NCI-H2227 (cell line): ENCODE measurements at regions not wholly inside any gene's neighbourhood (a gene's known extent, or its start where the extent isn't known, plus 50 kb on each side); places are given as distances from the start of the nearest gene placed in this dataset.

Experiments used
- DNase-seq: peaks from one replicate; lab custom pipeline; 2025; ENCODE audit not compliant: unreplicated experiment; lab: John Stamatoyannopoulos, UW

DNA sequence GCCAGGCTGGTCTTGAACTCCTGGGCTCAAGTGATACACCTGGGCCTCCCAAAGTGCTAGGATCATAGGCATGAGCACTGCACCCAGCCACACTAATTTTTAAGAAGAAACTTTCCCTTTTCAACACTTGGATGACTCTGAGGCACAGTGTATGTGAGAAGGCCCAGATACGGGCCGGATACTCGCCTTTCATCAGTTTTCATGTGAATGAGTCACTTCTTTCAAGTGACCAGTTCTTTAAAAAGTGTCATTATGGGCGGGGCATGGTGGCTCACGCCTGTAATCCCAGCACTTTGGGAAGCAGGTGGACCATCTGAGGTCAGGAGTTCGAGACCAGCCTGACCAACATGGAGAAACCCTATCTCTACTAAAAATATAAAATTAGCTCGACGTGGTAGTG, 120.8 kb downstream of the CTTN start:
- DNase-seq, result no peak

DNA sequence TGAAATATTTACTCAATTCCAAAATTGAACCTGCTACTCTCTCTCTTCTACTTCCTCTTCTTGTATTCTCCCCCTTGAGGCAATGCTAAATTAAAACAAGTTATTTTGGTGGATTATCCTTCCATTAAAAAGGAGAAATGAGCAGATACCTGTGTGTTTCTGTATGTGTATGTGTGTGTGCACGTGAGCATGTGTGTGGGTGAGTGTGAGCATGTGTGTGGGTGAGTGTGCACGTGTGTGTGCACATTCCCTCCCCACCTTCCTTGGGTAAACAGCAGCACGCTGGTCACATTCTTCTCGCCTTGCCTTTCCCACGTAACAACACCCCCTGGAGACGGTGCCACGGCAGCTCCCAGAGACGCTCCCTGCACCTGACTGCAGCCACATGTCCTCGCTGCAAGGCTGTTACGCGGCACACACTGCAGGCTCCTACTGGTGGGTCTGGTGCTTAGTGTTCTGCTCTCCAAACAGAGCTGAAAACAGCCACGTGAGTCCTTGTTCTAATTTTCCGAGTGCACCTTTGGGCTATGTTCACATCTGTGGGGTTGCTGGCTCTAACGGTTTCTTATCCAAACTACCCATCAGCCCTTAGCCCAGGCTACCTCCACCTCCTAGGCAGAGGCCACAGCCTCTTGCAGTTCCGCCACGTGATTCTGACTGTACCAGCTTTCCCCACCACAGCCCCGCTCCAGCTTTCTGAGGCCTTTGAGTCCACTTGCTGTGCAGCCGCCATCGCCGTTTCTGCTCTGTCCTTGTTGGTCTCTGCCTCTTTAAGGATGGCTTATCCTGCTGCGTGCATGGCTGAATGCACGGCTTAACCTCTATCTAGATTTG, 123.4 kb downstream of the CTTN start:
- peak; percentile 60 for DNase-seq

DNA sequence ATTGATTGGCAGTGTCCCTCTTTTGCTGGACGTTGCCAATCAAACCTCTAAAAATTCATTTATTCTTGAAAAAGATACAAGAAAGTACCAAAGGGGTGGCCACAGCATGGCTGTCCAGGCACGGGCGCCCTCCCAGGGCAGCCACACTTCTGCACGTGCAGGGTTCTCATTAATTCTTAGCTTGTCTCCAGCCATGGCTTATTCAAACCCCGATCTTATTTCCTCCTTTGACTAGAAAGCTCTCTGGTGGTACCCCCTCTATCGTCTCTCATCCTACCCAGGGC, 123.9 kb downstream of the CTTN start:
- DNase-seq, result no peak

DNA sequence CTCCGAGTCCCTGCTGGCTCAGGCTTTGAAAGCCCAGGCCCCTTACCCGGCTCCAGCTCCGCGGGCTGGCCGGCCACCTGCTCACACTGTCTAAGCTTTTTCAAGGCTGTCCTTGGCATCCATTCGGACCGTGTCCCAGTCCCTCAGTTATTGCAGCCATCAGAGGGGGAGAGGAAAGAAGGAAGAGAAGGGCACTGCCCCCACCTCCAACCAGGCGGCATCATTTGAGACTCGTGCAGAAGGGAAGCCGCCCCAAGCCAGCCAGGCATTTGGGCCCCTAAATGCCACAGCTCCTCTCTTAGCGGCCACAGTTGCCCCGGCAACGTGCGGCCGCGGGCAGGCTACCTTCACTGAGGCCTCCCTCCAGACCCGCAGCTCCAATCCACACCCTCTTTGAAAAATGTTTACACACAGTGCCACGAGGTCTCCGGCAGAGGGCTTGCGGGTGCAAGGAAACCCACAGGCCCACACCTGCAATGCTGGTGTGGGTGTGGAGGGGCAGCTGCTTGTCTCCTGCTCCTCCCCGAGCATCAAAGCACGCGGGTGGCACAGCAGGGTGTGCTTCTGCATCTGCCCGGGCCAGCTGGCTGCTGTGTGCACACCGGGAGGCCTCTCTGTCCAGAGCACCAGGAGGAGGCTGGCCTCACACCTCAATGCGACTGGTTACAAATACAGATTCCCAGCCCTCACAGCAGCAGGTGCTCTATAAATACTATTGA, 124.4 kb downstream of the CTTN start:
- DNase-seq, result peak; percentile 56

DNA sequence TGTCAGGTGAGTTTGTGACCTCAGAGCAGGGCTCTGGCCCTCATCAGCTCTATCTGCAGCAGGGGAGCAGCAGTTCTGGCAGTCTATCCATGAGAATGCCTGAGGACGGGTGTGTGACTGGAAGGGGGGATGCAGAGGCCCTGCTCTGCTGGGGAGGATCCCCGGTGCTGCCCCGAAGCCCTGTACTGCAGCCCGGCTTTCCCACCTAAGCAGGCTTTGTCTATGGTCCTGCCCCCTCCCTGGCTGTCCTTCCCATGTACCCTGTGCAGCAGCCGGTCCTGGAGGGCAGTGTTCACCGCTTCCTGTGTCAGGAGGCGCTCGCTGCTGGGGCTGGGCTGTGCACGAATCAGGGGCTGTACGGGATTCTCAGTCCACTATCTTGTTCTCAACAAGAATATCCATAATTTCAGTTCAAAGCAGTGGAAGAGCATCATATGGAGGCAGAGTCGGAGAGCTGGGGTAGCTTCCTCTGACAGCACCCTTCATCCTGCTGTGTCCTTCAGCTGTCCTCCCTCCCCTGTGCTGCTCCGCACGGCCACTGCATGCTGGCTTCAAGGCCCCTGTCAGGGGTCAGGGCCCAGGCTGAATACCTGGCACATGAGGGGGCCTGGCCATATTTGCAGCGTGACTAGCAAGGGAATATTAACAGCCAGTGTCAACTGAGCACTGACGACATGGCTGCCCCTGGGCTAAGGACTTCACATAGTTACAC, 125.2 kb downstream of the CTTN start:
- DNase-seq, result no peak

DNA sequence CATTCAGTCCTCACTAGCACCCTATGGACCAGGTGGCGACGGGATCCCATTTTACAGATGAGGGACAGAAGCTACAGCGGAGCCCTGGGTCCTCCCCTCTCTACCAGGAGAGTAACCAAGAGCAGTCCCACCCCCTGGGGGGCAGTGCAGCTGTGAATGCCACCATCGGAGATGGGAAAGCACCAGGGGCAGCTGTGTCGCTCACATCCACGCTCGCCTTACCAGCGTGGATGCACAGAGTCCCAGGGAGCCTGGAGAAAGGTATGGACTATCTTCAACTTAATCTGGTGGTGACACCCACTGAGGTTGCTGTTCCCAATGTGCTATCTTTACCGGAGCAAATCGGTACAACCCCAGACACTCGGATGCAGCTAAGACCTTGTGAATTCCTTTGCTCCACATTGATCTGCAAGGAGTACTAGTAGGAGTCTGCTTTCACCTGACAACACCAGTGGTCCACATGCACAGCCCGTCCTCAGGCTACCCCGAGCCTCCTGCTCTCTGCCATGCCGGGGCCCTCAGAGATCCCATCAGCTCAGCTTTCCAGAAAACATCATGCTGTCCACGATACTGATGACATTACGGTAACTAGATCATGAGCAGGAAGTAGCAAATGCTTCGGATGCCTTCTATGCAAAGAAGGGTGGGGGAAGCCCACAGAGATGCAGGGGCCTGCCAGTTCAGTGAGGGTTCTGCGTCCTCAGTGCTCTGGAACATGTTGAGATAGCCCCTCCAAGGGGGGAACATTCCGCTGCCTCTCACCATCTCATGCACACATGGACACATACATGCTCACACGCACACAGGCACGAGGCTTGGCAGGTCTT, 126.0 kb downstream of the CTTN start:
- no peak for DNase-seq

DNA sequence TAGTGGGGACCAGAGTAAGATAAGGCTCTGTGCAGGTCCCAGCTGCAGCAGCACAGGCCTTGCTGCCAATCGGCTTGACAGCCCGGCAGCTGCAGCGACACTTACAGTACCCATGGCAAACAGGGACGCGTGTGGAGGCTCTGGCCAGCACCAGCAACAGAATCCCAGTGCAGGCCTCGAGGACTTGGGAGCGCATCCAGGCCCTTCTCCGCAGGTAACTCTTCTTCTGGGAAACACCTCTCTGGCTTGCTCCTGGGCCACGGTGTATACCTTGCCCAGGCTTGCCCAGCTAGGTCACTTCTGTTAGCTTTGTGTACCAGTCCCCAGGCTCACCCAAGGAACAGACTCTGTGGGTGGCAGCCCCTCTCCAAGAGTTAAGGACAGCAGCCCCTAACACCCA, 126.7 kb downstream of the CTTN start:
- DNase-seq, result no peak

DNA sequence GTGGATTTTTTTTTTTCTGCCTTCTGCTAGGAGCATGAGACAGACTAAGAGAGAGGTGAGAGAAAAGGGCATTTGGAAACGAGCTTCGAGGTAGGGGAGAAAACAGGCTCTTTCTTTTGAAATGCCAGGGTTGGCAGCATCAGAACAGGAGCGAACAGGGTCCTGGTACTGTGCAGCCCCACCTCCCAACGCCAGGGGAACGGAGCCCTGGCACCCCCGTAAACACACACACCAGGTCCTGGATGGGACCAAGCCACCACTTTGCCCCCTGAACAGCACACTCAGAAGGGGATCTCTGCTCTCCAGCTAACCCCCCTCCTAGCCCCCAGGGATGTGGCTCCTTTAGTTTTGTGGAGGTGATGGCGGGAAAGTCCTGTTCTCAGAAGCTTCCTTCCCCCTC, 127.1 kb downstream of the CTTN start:
- DNase-seq, result no peak

DNA sequence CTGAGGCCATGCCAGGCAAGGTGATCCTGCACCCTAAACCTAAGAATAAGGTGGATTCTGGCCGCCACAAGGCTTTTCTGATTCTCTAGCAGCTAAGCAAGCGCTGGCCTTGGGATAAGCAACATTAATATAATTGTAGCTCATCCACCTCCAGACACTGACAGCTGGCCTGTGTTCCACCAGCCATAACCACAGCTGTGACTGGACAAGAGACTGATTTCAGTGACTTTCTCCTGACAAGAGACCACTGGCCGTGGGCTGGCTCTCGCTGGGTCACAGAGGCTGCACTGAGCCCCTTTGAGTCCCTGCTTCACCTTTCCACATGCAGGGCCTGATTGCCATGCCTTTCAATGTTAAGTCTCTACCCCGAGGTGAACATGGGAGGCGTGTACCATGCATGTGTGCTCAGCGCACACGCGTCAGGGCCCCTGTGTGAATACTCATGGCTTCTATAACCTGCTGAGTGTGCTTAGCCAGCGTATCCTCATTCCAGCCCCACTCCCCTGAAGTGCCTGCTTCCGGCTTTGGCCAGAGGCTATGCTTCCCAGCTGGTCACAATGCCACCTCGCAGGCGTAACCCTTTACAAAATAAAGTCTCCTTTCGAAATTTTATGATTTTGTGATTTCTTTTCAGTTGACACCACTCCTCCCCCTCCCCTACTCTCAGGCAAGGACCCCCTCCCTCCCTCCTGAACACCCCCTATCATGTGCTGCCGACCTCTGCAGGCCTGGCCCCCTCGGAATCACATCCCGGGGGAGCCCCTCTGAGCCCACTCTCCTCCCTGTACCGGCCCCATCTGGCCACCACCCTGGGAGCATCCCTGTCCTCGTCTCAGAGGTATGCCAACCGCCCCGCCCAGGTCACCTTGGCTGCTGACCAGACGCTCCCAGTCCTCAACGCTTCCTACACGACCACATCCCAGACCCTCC, 128.1 kb downstream of the CTTN start:
- DNase-seq, result peak; percentile 39

DNA sequence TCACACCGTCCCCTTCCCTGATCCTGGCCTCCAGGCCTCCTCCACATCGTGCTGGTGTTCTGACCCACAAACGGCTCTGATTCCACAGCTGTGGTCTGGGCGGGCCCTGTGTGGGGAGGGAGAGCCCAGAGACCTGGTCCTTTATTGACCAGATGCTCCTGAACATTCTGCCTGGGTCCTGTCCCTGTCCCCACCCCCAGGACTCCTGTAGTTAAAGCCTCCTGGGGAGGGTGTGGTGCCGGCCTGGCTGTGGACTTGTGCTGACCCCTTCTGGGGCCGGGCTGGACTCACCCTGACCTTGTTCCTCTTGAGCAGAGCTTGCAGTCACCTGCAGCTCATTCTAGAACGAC, 128.7 kb downstream of the CTTN start:
- DNase-seq, result no peak

DNA sequence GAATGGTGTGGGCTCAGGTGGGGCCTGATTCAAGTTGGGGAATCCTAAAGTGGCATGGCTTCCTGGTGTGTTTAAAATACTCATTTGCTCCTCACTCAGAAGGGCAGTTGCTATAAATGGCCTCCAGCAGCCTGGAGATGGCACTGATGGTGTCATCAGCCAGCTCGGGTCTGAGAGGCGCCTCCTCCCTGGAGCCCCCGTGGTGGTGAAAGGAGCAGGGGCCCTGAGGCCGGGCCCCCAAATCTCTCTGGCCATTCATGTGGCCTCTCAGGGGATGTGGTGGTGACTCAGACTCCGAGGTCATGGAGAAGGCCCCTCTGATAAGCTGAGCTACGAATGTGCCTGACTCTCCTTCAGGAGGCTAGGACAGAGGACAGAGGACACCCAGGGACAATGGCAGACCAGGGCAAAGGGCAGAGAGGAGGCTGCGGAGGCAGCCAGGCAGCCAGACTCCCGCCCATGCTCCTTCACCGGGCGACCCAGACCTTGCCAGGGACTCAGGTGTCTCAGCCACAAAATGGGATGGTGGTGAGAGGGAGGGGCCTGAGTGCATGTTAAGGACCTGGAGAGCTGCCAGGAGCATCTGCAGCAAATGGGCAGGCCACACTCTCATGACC, 129.2 kb downstream of the CTTN start:
- DNase-seq, result no peak

DNA sequence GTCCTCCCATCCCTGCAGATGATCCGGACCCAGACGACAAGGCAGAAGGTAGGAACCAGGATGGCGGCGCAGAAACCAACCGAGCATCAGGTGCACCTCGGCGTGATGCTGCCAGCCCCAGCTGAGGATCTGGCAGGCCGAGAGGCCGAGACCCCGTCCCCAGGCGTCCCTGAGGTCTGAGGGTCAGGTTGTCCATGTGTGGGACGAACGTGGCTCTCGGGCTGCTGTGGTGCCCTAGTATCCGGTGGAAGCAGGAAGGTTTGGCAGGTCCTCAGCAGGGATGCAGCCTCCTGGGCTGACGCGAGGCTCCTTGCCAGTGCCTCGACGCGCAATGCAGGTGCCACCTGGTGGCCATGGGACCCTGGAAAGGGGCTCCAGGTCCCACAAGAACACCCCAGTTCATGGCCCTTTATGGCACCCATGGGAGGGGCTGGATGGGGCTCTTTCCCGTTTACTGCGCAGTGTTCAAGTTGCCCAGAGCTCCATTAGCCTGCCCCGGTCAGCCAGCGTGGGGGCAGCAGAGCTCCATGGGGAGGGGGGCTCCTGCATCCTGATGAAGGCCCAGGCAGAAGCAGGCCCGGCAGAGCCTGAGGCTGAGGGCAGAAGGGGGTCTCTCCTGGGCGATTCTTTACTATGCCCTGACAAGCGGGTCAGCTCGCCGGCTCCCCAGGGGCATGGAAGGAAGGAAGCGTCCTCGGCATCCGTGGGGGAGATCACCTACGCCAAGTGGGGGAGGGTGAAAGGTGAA, 129.9 kb downstream of the CTTN start:
- DNase-seq, result no peak

DNA sequence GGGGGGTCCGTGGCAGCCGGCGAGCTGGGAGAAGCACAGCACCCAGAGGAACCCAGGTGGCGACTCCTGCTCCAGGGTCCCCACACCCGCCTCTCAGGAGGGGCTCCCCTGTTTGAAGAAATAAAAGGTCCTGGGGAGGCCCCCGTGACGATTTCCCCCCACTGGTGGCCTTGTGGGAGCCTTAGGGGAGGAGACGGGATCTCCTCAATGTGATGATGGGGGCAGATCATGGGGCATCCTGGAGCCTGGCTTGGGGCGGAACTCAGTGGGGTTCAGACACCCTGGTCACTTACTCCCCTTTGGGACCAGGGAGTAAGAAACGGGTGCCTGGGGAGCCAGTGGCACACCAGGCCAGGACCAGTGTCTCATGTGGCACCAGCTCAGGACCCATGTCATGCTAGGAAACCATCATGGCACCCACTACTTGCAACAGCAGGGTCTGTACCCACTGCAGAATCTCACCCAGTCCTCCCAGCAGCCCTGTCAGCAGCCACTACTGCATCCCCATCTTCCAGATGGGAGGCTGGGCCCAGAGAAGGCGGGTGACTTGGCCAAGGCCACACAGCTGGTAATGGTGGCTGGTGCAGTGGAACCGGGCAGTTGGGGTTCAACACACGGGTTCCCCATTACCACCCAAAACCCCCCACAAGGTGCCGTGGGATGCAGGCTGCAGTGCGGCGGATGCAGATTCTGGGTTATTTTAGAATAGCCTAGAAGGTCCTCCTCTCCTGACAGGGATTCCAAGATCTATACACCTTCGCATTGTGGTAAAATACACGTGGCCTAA, 130.7 kb downstream of the CTTN start:
- no peak for DNase-seq

DNA sequence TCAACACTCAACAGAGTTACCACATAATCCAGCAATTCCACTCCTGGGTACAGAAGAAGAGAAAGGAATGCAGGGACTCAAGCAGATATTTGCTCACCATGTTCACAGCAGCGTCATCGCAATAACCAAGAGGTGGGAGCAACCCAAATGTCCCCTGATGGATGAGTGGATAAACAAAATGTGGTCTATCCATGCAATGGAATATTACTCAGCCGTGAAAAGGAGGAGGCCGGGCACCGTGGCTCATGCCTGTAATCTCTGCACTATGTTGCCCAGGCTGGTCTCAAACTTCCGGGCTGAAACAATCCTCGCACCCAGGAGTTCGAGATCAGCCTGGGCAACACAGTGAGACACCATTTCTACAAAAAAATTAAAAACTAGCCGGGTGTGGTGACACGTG, 131.7 kb downstream of the CTTN start:
- no peak for DNase-seq

DNA sequence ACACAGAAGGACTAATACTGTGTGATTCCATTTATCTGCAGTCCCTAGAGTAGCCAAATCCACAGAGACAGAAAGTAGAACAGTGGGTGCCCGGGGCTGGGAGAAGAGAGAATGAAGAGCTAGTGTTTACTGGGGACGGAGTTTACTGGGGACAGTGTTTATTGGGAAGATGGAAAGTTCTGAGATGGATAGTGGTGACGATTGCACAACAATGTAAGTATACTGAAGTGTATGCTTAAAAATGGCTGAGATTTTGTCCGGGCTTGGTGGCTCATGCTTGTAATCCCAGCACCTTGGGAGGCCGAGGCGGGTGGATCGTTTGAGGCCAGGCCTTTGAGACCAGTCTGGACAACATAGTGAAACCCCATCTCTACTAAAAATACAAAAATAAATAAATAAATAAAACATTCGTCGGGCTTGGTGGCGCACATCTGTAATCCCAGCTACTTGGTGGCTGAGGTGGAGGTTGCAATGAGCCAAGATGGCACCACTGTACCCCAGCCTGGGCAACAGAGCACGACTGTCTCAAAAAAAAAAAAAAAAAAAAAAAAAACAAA, 132.4 kb downstream of the CTTN start:
- DNase-seq, result no peak

DNA sequence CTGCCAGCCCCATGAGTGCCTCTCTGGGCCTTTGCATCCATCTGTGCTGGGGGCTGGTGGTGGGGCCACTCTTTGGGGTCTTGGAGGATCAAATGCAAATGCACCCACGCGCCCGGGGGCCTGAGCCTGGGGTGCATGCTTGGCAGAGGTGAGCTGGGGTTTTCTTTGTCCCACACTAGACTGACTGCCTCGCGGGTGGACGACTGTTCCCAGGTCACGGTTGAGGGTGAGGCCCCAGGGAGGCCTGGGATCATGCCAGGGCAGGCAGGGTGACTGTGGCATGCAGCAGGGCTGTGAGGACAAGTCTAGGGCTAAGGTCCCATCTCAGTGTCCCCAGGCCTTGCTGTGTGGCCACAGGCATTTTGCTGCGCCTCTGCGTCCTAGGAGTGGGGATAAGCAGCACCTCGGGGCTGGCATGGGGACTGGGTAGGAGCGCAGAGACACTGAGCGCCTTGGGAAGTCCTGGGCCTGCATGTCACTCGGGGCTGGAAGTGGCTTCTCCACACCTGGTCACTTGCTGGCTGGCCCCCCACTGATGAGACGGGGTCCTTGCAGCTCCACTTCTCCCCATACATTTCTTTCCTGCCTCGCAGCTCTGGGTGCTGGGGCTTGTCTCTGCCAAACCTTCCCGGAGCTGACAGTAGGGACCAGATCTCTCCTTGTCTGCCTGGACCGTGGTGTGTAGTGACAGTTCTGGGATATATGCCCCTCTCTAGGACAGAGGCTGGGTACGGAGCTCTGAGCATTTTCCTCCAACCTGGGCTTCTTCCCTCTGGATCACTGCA, 133.1 kb downstream of the CTTN start:
- DNase-seq, result no peak

DNA sequence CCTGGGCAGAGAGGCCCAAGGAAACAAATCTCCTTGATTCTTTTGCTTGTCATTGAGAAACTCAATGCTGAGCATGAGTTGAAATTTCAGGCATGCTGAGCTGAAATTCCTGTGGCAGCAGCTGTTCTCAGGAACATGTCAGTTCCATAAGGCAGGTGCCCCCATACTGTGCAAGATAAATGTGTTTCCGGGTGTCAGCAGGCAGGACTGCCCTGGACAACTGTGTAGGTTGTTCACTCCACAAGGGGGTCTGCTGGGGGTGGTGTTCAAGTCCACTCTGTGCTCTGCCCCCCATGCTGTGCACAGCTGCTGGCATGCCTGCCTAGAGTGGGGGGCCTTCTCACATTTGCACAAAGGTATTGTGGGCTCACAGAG, 133.7 kb downstream of the CTTN start:
- DNase-seq, result no peak
